HG02798 (cell line): ENCODE measurements at regions not wholly inside any gene's neighbourhood (a gene's known extent, or its start where the extent isn't known, plus 50 kb on each side); places are given as distances from the start of the nearest gene placed in this dataset.

Experiments
- ATAC-seq: cut with Tn5 transposase; IDR thresholded peaks from one replicate; pipeline ENCODE4 v1.9.1; 2021; ENCODE audit warnings: mild to moderate bottlenecking; ENCODE audit not compliant: unreplicated experiment, poor library complexity

GRCh38 chr1:95951371-95952102 lies 717.5 kb downstream of the RWDD3 start:
- no peak for ATAC-seq

GRCh38 chr1:95953015-95953414 lies 719.0 kb downstream of the RWDD3 start:
- no peak for ATAC-seq

- ATAC-seq = no peak
Measured at GRCh38 chr1:95954585-95954984, 720.6 kb downstream of the RWDD3 start.

- no peak for ATAC-seq
Measured at GRCh38 chr1:95956215-95956614, 722.2 kb downstream of the RWDD3 start.

- no peak for ATAC-seq
Measured at GRCh38 chr1:95957748-95958147, 723.7 kb downstream of the RWDD3 start.

GRCh38 chr1:95966866-95967265 lies 732.9 kb downstream of the RWDD3 start:
- no peak for ATAC-seq

- ATAC-seq = no peak
Measured at GRCh38 chr1:95974586-95974985, 740.6 kb downstream of the RWDD3 start.

- ATAC-seq = no peak
Measured at GRCh38 chr1:95982711-95983110, 738.9 kb upstream of the PTBP2 start.

GRCh38 chr1:95983831-95984230 lies 737.8 kb upstream of the PTBP2 start:
- ATAC-seq = no peak

- no peak for ATAC-seq
Measured at GRCh38 chr1:95984798-95985374, 736.7 kb upstream of the PTBP2 start.

GRCh38 chr1:95990033-95990432 lies 731.6 kb upstream of the PTBP2 start:
- ATAC-seq = no peak

- ATAC-seq = no peak
Measured at GRCh38 chr1:95991787-95992520, 729.6 kb upstream of the PTBP2 start.

GRCh38 chr1:95994643-95995042 lies 726.9 kb upstream of the PTBP2 start:
- no peak for ATAC-seq

- ATAC-seq = no peak
Measured at GRCh38 chr1:96002201-96002600, 719.4 kb upstream of the PTBP2 start.

- no peak for ATAC-seq
Measured at GRCh38 chr1:96002969-96003964, 718.3 kb upstream of the PTBP2 start.

- ATAC-seq = no peak
Measured at GRCh38 chr1:96009831-96010434, 711.7 kb upstream of the PTBP2 start.

- no peak for ATAC-seq
Measured at GRCh38 chr1:96011606-96012005, 710.0 kb upstream of the PTBP2 start.

GRCh38 chr1:96016219-96016618 lies 705.4 kb upstream of the PTBP2 start:
- no peak for ATAC-seq

- no peak for ATAC-seq
Measured at GRCh38 chr1:96020378-96020777, 701.2 kb upstream of the PTBP2 start.

GRCh38 chr1:96025062-96025461 lies 696.5 kb upstream of the PTBP2 start:
- no peak for ATAC-seq
